ENCODE measurements at regions not wholly inside any gene's neighbourhood (a gene's known extent, or its start where the extent isn't known, plus 50 kb on each side); places are given as distances from the start of the nearest gene placed in this dataset.
"Not testable (repeated sequence)": the region's sequence is repeated elsewhere in the genome, so short reads cannot be mapped to it uniquely, and the experiment has no call there.

- no peaks in the 10 kb centered on the region for H3K27me3 ChIP-seq (ENCODE audit: control insufficient read depth, insufficient read depth, low read length)
- no peaks in the 10 kb centered on the region for H3K9me3 ChIP-seq (ENCODE audit: control insufficient read depth, insufficient read depth, low read length)
- no peak overlapping the region for H3K27ac ChIP-seq (ENCODE audit: low read depth, low read length)
- no peak for DNase-seq (ENCODE audit: low read depth, low spot score)
- no peak for TF ChIP-seq CTCF (IDR thresholded peaks at IDR 0.05; ENCODE audit: low read depth, low read length)
- CTCF ChIA-PET: no interaction called here
- no peak overlapping the region for H3K4me3 ChIP-seq (ENCODE audit: low read depth, low read length)
- POLR2A ChIA-PET: no interaction called here
Observed at GRCh38 chr14:27318774-27319420, 721.1 kb upstream of the NOVA1 start.

GRCh38 chr14:27320261-27320660 is 722.4 kb upstream of the NOVA1 start:
- no peaks in the 10 kb centered on the region for H3K27me3 ChIP-seq (ENCODE audit: control insufficient read depth, insufficient read depth, low read length)
- no peak overlapping the region for H3K27ac ChIP-seq (ENCODE audit: low read depth, low read length)
- no peak overlapping the region for H3K4me3 ChIP-seq (ENCODE audit: low read depth, low read length)
- H3K9me3 ChIP-seq (ENCODE audit: control insufficient read depth, insufficient read depth, low read length): peaks cover 3% of the 10 kb centered on the region; the same call in 1 of the 2 replicates
- no peak for TF ChIP-seq CTCF (IDR thresholded peaks at IDR 0.05; ENCODE audit: low read depth, low read length)
- ChIA-PET POLR2A (no interaction called here), CTCF (no interaction called here)
- no peak for DNase-seq (ENCODE audit: low read depth, low spot score)

- H3K4me3 ChIP-seq (ENCODE audit: low read depth, low read length): no peak overlapping the region
- DNase-seq (ENCODE audit: low read depth, low spot score): no peak
- ChIA-PET POLR2A (no interaction called here), CTCF (no interaction called here)
- H3K27me3 ChIP-seq (ENCODE audit: control insufficient read depth, insufficient read depth, low read length): no peaks in the 10 kb centered on the region
- no peak overlapping the region for H3K27ac ChIP-seq (ENCODE audit: low read depth, low read length)
- TF ChIP-seq CTCF (IDR thresholded peaks at IDR 0.05; ENCODE audit: low read depth, low read length): no peak
- peaks cover 6% of the 10 kb centered on the region; the same call in 1 of the 2 replicates for H3K9me3 ChIP-seq (ENCODE audit: control insufficient read depth, insufficient read depth, low read length)
Observed at GRCh38 chr14:27327095-27327494, 729.3 kb upstream of the NOVA1 start.

- H3K9me3 ChIP-seq (ENCODE audit: control insufficient read depth, insufficient read depth, low read length): peaks cover 1% of the 10 kb centered on the region; the same call in 1 of the 2 replicates
- H3K27me3 ChIP-seq (ENCODE audit: control insufficient read depth, insufficient read depth, low read length): no peaks in the 10 kb centered on the region
- no peak overlapping the region for H3K27ac ChIP-seq (ENCODE audit: low read depth, low read length)
- DNase-seq (ENCODE audit: low read depth, low spot score): no peak
- ChIA-PET CTCF (no interaction called here), POLR2A (no interaction called here)
- no peak for TF ChIP-seq CTCF (IDR thresholded peaks at IDR 0.05; ENCODE audit: low read depth, low read length)
- H3K4me3 ChIP-seq (ENCODE audit: low read depth, low read length): no peak overlapping the region
Observed at GRCh38 chr14:27338012-27338411, 740.2 kb upstream of the NOVA1 start.

GRCh38 chr14:27363036-27363435 is 765.2 kb upstream of the NOVA1 start:
- H3K4me3 ChIP-seq (ENCODE audit: low read depth, low read length); POLR2A ChIA-PET; CTCF ChIA-PET; H3K27me3 ChIP-seq (ENCODE audit: control insufficient read depth, insufficient read depth, low read length); DNase-seq (ENCODE audit: low read depth, low spot score); H3K27ac ChIP-seq (ENCODE audit: low read depth, low read length): not testable (repeated sequence)
- peaks cover 16% of the 10 kb centered on the region for H3K9me3 ChIP-seq (ENCODE audit: control insufficient read depth, insufficient read depth, low read length)
